Inferior parietal cortex (tissue), 1 donor: ENCODE measurements at regions not wholly inside any gene's neighbourhood (a gene's known extent, or its start where the extent isn't known, plus 50 kb on each side); places are given as distances from the start of the nearest gene placed in this dataset.
"Not testable (repeated sequence)": the region's sequence is repeated elsewhere in the genome, so short reads cannot be mapped to it uniquely, and the experiment has no call there.

ENCODE experiments used
- DNase-seq: peaks from one replicate; pipeline ENCODE4 v3.0.0-alpha.2; 2016; ENCODE audit errors: extremely low spot score

GRCh38 chr7:136122026-136122425 lies 144.9 kb upstream of the MTPN start:
- DNase-seq: no peak

- DNase-seq: no peak
Measured at GRCh38 chr7:136117539-136117938, 140.4 kb upstream of the MTPN start.

- no peak for DNase-seq
Measured at GRCh38 chr7:136116186-136116585, 139.0 kb upstream of the MTPN start.

- DNase-seq: peak; percentile 40
Measured at GRCh38 chr7:136114966-136115762, 138.0 kb upstream of the MTPN start.

- not testable (repeated sequence) for DNase-seq
Measured at GRCh38 chr7:136114467-136114866, 137.3 kb upstream of the MTPN start.

- DNase-seq: not testable (repeated sequence)
Measured at GRCh38 chr7:136109037-136109436, 131.9 kb upstream of the MTPN start.

- DNase-seq: no peak
Measured at GRCh38 chr7:136105191-136105590, 128.0 kb upstream of the MTPN start.

GRCh38 chr7:136104269-136104603 lies 127.1 kb upstream of the MTPN start:
- DNase-seq: no peak

GRCh38 chr7:136103545-136104268 lies 126.5 kb upstream of the MTPN start:
- no peak for DNase-seq

GRCh38 chr7:136102881-136103280 lies 125.7 kb upstream of the MTPN start:
- DNase-seq: no peak

GRCh38 chr7:136092714-136093113 lies 115.6 kb upstream of the MTPN start:
- DNase-seq: not testable (repeated sequence)

GRCh38 chr7:136087881-136088280 lies 110.7 kb upstream of the MTPN start:
- DNase-seq: no peak

- DNase-seq: peak; percentile 90
Measured at GRCh38 chr7:136086712-136087111, 109.6 kb upstream of the MTPN start.

GRCh38 chr7:136079934-136080333 lies 102.8 kb upstream of the MTPN start:
- DNase-seq: no peak

- DNase-seq: no peak
Measured at GRCh38 chr7:136079478-136079892, 102.3 kb upstream of the MTPN start.

GRCh38 chr7:136079066-136079465 lies 101.9 kb upstream of the MTPN start:
- DNase-seq: no peak

GRCh38 chr7:136078630-136079029 lies 101.5 kb upstream of the MTPN start:
- DNase-seq: no peak

GRCh38 chr7:136076954-136077353 lies 99.8 kb upstream of the MTPN start:
- no peak for DNase-seq

- DNase-seq: no peak
Measured at GRCh38 chr7:136074843-136075242, 97.7 kb upstream of the MTPN start.

GRCh38 chr7:136072447-136072846 lies 95.3 kb upstream of the MTPN start:
- no peak for DNase-seq

GRCh38 chr7:136070736-136071505 lies 93.8 kb upstream of the MTPN start:
- no peak for DNase-seq

GRCh38 chr7:136069840-136070529 lies 92.8 kb upstream of the MTPN start:
- no peak for DNase-seq
